Cardiac muscle cell (in vitro differentiated cells and primary cell): ENCODE measurements at regions not wholly inside any gene's neighbourhood (a gene's known extent, or its start where the extent isn't known, plus 50 kb on each side); places are given as distances from the start of the nearest gene placed in this dataset.

Source experiments
- DNase-seq, 2 donors: peaks; one replicate each; pipeline versions ENCODE4 v3.0.0 to v3.0.0-alpha.2; 2010 to 2017; ENCODE audit warnings: low read depth in 1 of 2, low spot score in 1 of 2
- H3K27ac ChIP-seq: fragments of 200-600 bp; sonication (generic); 2 replicates; pipeline ENCODE4 v1.5.1; 2016
- H3K27me3 ChIP-seq: fragments of 200-600 bp; sonication (generic); 2 replicates; pipeline ENCODE4 v1.6.0; 2016; ENCODE audit warnings: control low read depth
- H3K36me3 ChIP-seq: fragments of 200-600 bp; sonication (generic); 2 replicates; pipeline ENCODE4 v1.5.1; 2016; ENCODE audit warnings: control low read depth
- H3K4me1 ChIP-seq: fragments of 200-600 bp; sonication (generic); 2 replicates; pipeline ENCODE4 v1.8.1; 2017; ENCODE audit warnings: low read depth, mild to moderate bottlenecking, mixed run types
- H3K4me3 ChIP-seq: fragments of 200-600 bp; sonication (generic); 2 replicates; pipeline ENCODE4 v1.5.1; 2016; ENCODE audit warnings: mild to moderate bottlenecking
- H3K9me3 ChIP-seq: fragments of 200-600 bp; sonication (generic); 2 replicates; pipeline ENCODE4 v1.5.1; 2017; ENCODE audit warnings: low read depth, mild to moderate bottlenecking, control low read depth
- TF ChIP-seq, protein P1 (sequence below): IDR thresholded peaks from 2 replicates; pipeline ENCODE4 v1.5.1; 2012; ENCODE audit warnings: low read depth, mild to moderate bottlenecking, low read length

DNA sequence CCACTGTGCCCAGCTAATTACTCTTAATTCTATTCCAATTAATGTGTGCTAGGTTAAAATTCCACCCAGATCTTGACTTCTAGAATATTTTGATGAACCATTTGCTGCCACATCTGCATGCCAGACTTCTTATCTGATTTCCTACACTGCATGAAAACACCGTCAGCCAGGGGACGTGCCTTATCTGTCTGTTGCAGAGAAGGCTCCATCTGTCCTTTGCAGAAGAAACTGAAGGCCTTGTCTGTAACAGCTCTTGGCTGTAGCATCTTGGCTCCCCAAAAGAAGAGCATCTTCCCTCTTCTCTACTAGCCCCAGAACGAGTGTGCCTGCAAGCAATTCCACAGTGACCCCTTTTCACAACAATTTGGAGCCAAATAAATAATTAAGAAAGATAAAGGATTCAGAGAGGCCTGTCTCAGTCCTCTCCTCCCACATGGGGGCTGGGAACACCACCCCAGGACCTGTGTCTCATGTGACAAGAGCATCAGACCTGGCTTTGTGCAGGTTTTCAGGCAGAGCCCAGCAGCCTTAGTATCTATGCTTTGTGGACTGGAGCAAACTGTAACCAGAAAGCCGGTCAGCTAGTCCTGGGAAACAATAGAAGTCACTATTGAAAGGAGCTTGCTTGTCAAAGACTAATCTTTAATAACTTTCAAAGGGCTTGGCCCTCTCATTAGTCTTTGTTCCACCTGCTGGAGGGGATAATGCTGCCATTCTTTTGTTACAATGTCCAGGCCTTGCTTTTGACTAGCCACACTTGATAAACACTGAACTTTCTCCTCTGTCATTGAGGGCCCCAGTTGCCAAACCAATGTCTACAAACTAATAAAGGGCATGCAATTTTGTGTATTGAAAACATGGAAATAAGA lies 84.0 kb upstream of the NEUROD1 start:
- no peak overlapping the region for H3K27ac ChIP-seq
- TF ChIP-seq, protein P1, sequence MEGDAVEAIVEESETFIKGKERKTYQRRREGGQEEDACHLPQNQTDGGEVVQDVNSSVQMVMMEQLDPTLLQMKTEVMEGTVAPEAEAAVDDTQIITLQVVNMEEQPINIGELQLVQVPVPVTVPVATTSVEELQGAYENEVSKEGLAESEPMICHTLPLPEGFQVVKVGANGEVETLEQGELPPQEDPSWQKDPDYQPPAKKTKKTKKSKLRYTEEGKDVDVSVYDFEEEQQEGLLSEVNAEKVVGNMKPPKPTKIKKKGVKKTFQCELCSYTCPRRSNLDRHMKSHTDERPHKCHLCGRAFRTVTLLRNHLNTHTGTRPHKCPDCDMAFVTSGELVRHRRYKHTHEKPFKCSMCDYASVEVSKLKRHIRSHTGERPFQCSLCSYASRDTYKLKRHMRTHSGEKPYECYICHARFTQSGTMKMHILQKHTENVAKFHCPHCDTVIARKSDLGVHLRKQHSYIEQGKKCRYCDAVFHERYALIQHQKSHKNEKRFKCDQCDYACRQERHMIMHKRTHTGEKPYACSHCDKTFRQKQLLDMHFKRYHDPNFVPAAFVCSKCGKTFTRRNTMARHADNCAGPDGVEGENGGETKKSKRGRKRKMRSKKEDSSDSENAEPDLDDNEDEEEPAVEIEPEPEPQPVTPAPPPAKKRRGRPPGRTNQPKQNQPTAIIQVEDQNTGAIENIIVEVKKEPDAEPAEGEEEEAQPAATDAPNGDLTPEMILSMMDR: no peak
- H3K9me3 ChIP-seq: no peaks in the 10 kb centered on the region
- no peak for DNase-seq
- H3K4me3 ChIP-seq: no peak overlapping the region
- no peaks in the 10 kb centered on the region for H3K4me1 ChIP-seq
- H3K27me3 ChIP-seq: no peaks in the 10 kb centered on the region
- no peaks in the 10 kb centered on the region for H3K36me3 ChIP-seq

DNA sequence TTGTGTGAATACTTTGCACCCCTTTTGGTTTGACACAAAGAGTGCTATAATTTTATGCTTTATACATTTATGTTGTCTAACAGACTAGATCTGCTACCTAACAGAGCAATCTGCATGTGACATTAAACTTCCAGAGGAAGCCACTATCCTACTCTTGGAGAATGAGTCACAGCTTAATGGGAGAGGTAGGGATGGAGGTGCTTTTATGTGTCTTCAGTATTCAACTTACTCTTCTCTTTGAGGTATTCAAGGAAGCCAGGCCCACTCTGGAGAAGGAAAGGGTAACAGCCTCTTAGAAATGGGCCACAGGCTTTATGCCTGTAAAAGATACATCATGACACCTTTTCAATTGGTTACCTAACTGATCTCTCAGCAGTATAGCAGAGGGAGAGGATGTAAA lies 85.8 kb upstream of the NEUROD1 start:
- Histone ChIP-seq H3K4me3 (no peak overlapping the region), H3K4me1 (no peaks in the 10 kb centered on the region), H3K27me3 (no peaks in the 10 kb centered on the region), H3K9me3 (no peaks in the 10 kb centered on the region), H3K27ac (no peak overlapping the region), H3K36me3 (no peaks in the 10 kb centered on the region)
- TF ChIP-seq, protein P1: no peak
- DNase-seq: no peak

DNA sequence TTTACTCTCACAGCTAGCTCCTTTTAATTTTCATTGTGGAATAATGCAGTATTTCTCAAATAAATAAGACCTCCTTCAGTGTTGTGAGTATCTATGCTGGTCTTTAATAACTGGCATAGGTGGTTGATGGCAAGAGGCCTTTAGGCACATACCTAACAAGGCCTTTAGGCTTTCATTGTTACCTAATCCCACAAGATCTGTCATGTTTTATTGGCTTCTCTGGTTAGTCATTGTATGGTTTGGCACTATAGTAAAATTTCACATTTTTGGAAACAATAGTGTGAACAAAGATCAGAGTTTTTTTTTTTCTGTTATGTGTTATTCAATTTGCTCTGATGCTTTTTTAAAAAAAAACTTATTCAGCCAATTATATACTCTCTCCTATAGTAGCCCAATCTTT lies 89.8 kb upstream of the NEUROD1 start:
- Histone ChIP-seq H3K9me3 (no peaks in the 10 kb centered on the region), H3K36me3 (no peaks in the 10 kb centered on the region), H3K4me3 (no peak overlapping the region), H3K27ac (no peak overlapping the region), H3K4me1 (no peaks in the 10 kb centered on the region), H3K27me3 (no peaks in the 10 kb centered on the region)
- TF ChIP-seq, protein P1: no peak
- DNase-seq: no peak

DNA sequence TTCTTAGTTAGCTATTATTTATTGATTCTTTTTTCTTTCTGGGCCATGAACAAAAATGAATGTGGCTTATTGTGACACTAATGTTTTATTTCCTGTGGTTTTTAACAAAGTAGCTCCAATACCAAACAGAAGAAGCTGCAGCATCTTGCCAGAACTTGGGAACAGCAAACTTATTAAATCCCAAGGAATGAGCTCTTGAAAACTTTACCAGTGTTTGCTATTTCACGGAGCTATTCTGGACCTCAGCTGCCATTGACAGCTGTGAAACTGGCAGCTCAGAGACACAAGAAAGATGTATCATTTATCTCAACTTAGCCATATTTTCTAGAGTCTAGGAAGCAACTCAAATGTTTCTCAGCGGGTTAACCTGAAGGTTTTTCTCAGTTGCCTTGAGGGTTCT lies 91.0 kb upstream of the NEUROD1 start:
- H3K27ac ChIP-seq: no peak overlapping the region
- no peak for DNase-seq
- no peaks in the 10 kb centered on the region for H3K27me3 ChIP-seq
- no peak overlapping the region for H3K4me3 ChIP-seq
- H3K4me1 ChIP-seq: no peaks in the 10 kb centered on the region
- no peaks in the 10 kb centered on the region for H3K36me3 ChIP-seq
- H3K9me3 ChIP-seq: no peaks in the 10 kb centered on the region
- TF ChIP-seq, protein P1: no peak

DNA sequence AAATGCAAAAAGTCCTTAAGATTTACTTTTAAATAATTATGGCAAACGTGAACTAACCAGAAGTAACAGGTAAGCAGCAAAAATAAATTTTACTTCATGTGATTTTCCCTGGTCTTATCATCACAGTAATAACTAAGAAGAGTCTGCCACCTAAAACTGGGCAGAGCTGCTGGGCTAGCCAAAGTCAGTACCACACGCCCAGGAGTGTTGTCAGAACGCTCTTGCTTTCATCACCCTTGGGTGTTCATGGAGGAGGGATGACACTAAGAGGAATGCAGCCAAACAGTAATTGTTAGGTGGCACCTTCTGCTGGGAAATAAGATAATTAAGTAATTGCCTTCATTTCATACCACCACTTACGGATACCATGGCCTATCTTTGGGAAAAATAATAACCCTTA lies 92.0 kb upstream of the NEUROD1 start:
- H3K36me3 ChIP-seq: no peaks in the 10 kb centered on the region
- no peaks in the 10 kb centered on the region for H3K9me3 ChIP-seq
- no peak for DNase-seq

More for the DNA sequence above, 92.0 kb upstream of the NEUROD1 start:
- no peaks in the 10 kb centered on the region for H3K27me3 ChIP-seq
- no peak overlapping the region for H3K27ac ChIP-seq
- no peaks in the 10 kb centered on the region for H3K4me1 ChIP-seq
- TF ChIP-seq, protein P1: no peak
- H3K4me3 ChIP-seq: no peak overlapping the region
